Fibroblast of lung (primary cell): ENCODE measurements at regions not wholly inside any gene's neighbourhood (a gene's known extent, or its start where the extent isn't known, plus 50 kb on each side); places are given as distances from the start of the nearest gene placed in this dataset.
A peak's percentile ranks its signal among the peaks of the same experiment; 100 is the strongest.

Source experiments
- DNase-seq, 2 donors: peaks; one replicate each; pipeline versions ENCODE4 v3.0.0 to v3.0.0-alpha.2; 2010; ENCODE audit warnings: low read depth in 2 of 2
- H2AFZ ChIP-seq: 2 replicates; pipeline ENCODE4 v1.5.1; 2012; ENCODE audit warnings: low read length, control low read depth, inconsistent platforms
- H3K27ac ChIP-seq: 2 replicates; pipeline ENCODE4 v1.5.1; 2011; ENCODE audit warnings: low read length, control low read depth; ENCODE audit not compliant: insufficient read depth
- H3K27me3 ChIP-seq: 2 replicates; pipeline ENCODE4 v1.5.1; 2011; ENCODE audit warnings: mild to moderate bottlenecking, low read length; ENCODE audit not compliant: control insufficient read depth, insufficient read depth
- H3K36me3 ChIP-seq: 2 replicates; pipeline ENCODE4 v1.5.1; 2011; ENCODE audit warnings: low read length; ENCODE audit not compliant: control insufficient read depth, insufficient read depth
- H3K4me1 ChIP-seq: 2 replicates; pipeline ENCODE4 v1.5.1; 2011; ENCODE audit warnings: low read length; ENCODE audit not compliant: control insufficient read depth, insufficient read depth; ENCODE audit errors: extremely low read depth
- H3K4me2 ChIP-seq: 2 replicates; pipeline ENCODE4 v1.5.1; 2011; ENCODE audit warnings: low read length, control low read depth; ENCODE audit not compliant: insufficient read depth; ENCODE audit errors: extremely low read depth
- H3K4me3 ChIP-seq, 4 experiments: fragments of 200-600 bp in 1 of 4; sonication (generic) in 1 of 4; replicated peaks in 1 of 4; 2 replicates each; pipeline ENCODE4 v1.5.1; 2011 to 2016; ENCODE audit warnings: low read length in 4 of 4, low read depth in 3 of 4, mild to moderate bottlenecking in 3 of 4, control low read depth in 2 of 4, inconsistent platforms in 1 of 4, mixed read lengths in 1 of 4; ENCODE audit not compliant: insufficient read depth in 1 of 4; ENCODE audit errors: control extremely low read depth in 1 of 4
- H3K79me2 ChIP-seq: 2 replicates; pipeline ENCODE4 v1.5.1; 2012; ENCODE audit warnings: mild to moderate bottlenecking, low read length, inconsistent platforms; ENCODE audit not compliant: control insufficient read depth, insufficient read depth
- H3K9ac ChIP-seq: 2 replicates; pipeline ENCODE4 v1.5.1; 2011; ENCODE audit warnings: mild to moderate bottlenecking, low read length, control low read depth; ENCODE audit not compliant: insufficient read depth
- H3K9me3 ChIP-seq: 2 replicates; pipeline ENCODE4 v1.5.1; 2012; ENCODE audit warnings: low read depth, low read length; ENCODE audit not compliant: control insufficient read depth, insufficient read depth
- H4K20me1 ChIP-seq: 2 replicates; pipeline ENCODE4 v1.5.1; 2011; ENCODE audit warnings: low read length; ENCODE audit not compliant: control insufficient read depth, insufficient read depth; ENCODE audit errors: extremely low read depth
- CTCF ChIP-seq, 2 donors: IDR thresholded peaks in 1 of 2; conservative IDR thresholded peaks in 1 of 2; 1 replicate in 1 of 2; 2 replicates in 1 of 2; pipeline ENCODE4 v1.5.1; 2011 to 2012; ENCODE audit warnings: low read length in 2 of 2, control low read depth in 1 of 2, inconsistent platforms in 1 of 2, low read depth in 1 of 2, mild to moderate bottlenecking in 1 of 2
- EZH2 ChIP-seq: IDR thresholded peaks from 2 replicates; pipeline ENCODE4 v1.5.1; 2012; ENCODE audit warnings: low read length, control low read depth, mild to moderate bottlenecking; ENCODE audit errors: missing control alignments

DNA sequence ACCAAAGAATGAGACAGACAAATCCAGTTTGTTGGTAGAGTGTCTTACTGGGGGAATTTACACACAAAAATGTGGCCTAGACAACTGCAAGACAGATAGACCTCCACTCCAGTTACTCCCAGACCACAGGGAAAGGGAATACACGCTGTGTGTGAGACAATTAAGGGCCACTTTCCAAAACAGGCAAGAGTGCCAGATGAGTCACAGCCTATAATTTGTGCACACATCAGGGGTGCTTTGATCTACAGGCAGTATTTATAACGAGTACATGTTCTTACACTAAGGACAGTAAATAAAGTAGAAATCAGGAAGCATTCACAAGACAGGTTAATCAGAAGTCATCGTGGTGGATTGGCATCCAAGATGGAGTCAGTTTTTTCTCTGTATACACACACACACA lies 114.8 kb downstream of the ZNF622 start:
- peak in 1 of 2 donors; percentile 0 for DNase-seq
- no peak overlapping the region for H3K9ac ChIP-seq

GRCh38 chr5:16346380-16346779 lies 119.2 kb downstream of the ZNF622 start:
- Histone ChIP-seq H3K9ac (no peak overlapping the region), H3K4me3 (no peak overlapping the region), H3K79me2 (no peaks in the 10 kb centered on the region), H3K27me3 (no peaks in the 10 kb centered on the region), H4K20me1 (no peaks in the 10 kb centered on the region), H3K4me2 (no peak overlapping the region), H3K27ac (no peak overlapping the region), H2AFZ (no peak overlapping the region), H3K4me1 (no peaks in the 10 kb centered on the region), H3K9me3 (no peaks in the 10 kb centered on the region), H3K36me3 (no peaks in the 10 kb centered on the region)
- no peak for DNase-seq
- TF ChIP-seq EZH2 (no peak), CTCF (conservative IDR thresholded peaks at IDR 0.05 in 1 of 2, IDR thresholded peaks at IDR 0.05 in 1 of 2; ENCODE audit: low read depth in 1 of 2, low read length in 2 of 2) (no peak)

More for the DNA sequence above, 114.8 kb downstream of the ZNF622 start:
- no peak overlapping the region for H3K4me3 ChIP-seq
- H3K36me3 ChIP-seq = no peaks in the 10 kb centered on the region
- no peaks in the 10 kb centered on the region for H3K4me1 ChIP-seq
- no peak overlapping the region for H2AFZ ChIP-seq
- H4K20me1 ChIP-seq = no peaks in the 10 kb centered on the region
- no peak overlapping the region for H3K4me2 ChIP-seq
- no peaks in the 10 kb centered on the region for H3K79me2 ChIP-seq
- no peaks in the 10 kb centered on the region for H3K27me3 ChIP-seq
- no peak overlapping the region for H3K27ac ChIP-seq
- H3K9me3 ChIP-seq = no peaks in the 10 kb centered on the region
- TF ChIP-seq CTCF (conservative IDR thresholded peaks at IDR 0.05 in 1 of 2, IDR thresholded peaks at IDR 0.05 in 1 of 2; ENCODE audit: low read depth in 1 of 2, low read length in 2 of 2) = no peak
- TF ChIP-seq EZH2 = no peak

GRCh38 chr5:16345454-16345853 lies 120.1 kb downstream of the ZNF622 start:
- Histone ChIP-seq H3K27ac (no peak overlapping the region), H3K27me3 (no peaks in the 10 kb centered on the region), H2AFZ (no peak overlapping the region), H3K4me2 (no peak overlapping the region), H3K36me3 (no peaks in the 10 kb centered on the region), H3K79me2 (no peaks in the 10 kb centered on the region), H3K9me3 (no peaks in the 10 kb centered on the region), H3K4me1 (no peaks in the 10 kb centered on the region), H4K20me1 (no peaks in the 10 kb centered on the region), H3K4me3 (no peak overlapping the region), H3K9ac (no peak overlapping the region)
- DNase-seq = no peak
- TF ChIP-seq EZH2 (no peak), CTCF (conservative IDR thresholded peaks at IDR 0.05 in 1 of 2, IDR thresholded peaks at IDR 0.05 in 1 of 2; ENCODE audit: low read depth in 1 of 2, low read length in 2 of 2) (no peak)
